GM19043 (cell line): ENCODE measurements at regions not wholly inside any gene's neighbourhood (a gene's known extent, or its start where the extent isn't known, plus 50 kb on each side); places are given as distances from the start of the nearest gene placed in this dataset.
"Not testable (repeated sequence)": the region's sequence is repeated elsewhere in the genome, so short reads cannot be mapped to it uniquely, and the experiment has no call there.

Experiments used
- ATAC-seq: cut with Tn5 transposase; IDR thresholded peaks from one replicate; pipeline ENCODE4 v1.9.1; 2021; ENCODE audit warnings: low read depth; ENCODE audit not compliant: unreplicated experiment

DNA sequence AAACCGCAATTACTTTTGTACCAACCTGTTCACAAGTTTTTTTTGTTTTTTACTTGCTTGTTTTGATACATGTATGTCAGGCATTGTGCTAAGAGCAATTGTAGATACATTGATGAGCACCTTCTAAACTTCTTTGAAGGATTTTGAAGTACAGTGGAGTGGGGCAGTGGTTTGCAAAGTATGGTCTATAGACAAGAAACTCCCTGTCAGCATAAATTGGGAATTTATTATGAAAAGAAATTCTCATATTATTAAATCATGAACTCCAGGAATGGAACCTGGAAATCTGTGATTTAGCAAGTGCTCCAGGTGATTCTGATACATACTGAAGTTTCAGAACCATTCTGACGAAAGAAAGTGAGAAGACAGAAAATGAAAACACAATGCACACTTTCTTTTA lies 733.4 kb downstream of the C4orf33 start:
- ATAC-seq: no peak

DNA sequence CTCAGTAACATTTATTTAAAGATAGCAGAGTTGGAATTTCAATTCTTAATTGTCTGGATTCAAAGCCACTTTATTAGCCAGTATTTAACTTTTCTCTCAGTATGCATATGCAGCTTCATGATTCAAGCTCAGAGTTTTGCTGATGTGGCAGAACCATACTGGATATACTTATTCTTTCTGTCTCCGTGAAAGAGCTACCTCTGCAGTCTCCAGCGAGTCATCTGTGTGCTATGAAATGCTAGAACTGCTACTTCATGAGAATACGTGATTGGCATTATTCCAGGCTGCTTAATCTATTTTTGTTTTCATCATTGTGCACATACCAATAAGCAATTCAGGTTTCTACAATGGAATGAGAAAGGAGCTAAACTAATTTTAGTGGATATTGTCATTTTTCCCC lies 743.7 kb downstream of the C4orf33 start:
- no peak for ATAC-seq

DNA sequence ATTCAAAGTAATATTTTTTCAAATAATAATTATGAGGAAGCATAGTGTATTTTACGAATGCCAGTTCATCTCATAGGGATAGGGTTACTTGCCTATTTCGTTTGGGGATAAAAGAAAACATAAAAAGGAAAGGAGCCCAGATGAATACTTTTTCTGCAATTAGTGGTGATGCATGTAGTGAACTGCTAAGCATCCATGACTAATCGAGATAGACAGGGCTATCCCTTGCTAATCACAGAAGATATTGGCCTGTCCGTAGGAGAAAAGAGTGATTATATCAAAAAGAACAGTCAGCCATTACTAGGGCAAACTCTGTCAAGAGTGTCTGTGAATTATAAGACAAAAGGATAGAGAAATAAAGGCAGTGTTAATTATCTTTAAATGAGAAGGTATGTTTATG lies 746.1 kb downstream of the C4orf33 start:
- ATAC-seq: no peak

DNA sequence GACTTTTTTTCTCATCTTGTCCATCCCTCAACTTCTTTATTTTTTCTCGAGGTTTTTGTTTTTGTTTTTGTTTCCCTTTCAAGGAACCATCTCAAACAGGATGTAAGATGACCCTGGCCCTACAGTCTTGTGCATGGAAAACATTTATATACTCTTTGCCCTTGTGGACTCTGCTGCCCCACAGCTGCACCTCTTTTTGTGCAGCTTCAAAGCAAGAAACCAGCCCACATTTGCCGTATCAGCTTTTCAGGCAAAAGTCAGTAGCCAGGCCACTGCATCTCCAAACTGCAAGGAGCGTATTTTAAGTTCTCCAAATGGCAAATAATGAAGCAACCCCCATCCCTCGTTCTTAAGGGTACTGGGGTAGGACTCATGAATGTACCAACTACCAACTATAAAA lies 756.5 kb downstream of the C4orf33 start:
- ATAC-seq: no peak

DNA sequence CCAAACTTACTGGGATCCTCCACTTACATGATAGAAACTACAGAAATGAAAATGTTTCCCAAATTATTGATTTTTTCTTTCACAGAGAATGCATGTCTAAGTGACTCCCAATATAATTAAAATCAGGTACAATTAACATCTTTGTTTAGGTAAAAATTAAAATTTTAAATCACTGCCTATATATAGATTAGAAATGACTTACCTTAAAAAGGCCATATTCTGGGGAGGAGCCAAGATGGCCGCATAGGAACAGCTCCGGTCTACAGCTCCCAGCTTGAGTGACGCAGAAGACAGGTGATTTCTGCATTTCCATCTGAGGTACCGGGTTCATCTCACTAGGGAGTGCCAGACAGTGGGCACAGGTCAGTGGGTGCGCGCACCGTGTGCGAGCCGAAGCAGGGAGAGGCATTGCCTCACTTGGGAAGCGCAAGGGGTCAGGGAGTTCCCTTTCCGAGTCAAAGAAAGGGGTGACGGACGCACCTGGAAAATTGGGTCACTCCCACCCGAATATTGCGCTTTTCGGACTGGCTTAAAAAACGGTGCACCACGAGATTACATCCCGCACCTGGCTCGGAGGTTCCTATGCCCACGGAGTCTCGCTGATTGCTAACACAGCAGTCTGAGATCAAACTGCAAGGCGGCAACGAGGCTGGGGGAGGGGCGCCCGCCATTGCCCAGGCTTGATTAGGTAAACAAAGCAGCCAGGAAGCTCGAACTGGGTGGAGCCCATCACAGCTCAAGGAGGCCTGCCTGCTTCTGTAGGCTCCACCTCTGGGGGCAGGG lies 757.9 kb downstream of the C4orf33 start:
- not testable (repeated sequence) for ATAC-seq

DNA sequence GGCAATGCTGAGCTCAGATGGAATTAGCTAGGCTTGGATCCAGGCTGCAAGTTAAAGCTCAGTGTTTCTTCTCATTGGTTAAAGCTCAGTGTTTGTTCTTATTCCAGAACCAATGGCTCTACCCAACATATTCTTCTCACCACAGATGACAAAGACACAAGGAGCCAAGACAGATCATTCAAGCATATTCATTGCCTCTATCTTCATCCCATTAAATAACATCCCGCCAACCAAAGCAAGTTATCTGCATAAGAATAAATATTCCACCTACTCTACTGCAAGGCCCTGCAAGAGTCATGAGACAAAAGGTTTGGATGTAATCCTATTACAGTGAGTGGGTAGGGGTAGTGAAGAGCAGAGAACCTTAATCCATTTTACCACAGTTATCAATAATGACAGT lies 766.5 kb downstream of the C4orf33 start:
- no peak for ATAC-seq

DNA sequence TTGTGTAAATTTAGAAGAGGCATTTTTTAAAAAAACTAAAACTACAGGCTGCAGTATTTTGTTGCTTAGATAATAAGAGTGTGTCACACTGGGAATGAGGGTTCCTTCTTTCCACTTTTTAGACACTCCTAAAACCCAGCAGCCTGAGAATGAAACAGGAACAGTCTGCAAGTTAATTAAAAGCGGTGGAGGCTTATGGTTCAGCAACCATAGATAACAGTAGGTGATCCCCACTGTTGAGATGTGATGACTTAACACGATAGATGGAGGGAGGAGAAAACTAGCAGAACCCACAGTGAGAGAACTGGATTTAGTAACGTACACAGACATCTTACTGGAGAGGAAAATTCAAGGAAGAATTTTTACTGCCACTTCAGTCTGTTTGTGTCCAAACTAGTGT lies 767.3 kb downstream of the C4orf33 start:
- no peak for ATAC-seq

DNA sequence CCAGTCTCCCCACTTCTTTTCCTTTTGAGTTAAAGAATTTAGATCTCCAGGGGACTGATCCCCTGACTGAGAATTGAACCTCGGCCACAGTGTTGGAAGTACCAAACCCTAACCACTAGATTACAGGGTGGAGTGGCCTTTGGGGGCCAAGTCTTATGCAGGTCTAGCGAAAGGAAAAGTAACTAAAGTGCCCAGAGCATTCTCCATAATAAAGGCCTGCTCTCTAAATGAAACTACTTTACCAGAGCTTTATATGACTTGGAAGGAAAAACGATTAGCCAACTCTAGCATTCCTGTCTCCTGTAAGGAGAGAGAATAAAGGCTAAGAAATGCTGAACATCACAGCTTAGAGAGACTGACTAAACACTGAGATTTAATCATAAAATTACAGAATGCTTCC lies 788.0 kb downstream of the C4orf33 start:
- no peak for ATAC-seq

DNA sequence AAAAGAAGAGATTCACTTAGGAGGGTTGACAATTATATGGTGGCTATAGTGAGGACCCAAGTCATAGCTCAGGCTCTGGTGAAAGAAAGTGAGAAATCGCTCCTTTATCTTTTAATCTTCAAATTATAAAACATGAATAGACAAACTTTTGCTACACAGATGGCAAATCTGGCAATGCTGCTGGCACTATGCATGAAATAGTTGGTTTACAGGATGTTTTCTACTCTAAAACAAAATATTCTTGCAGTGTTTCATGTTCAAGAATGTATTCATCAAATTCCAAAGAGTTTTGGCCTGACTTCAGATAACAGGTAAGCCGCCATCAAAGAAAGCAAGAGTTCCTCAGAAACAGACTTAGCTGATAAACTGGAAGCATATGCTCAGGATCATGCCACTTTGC lies 801.2 kb downstream of the C4orf33 start:
- no peak for ATAC-seq

DNA sequence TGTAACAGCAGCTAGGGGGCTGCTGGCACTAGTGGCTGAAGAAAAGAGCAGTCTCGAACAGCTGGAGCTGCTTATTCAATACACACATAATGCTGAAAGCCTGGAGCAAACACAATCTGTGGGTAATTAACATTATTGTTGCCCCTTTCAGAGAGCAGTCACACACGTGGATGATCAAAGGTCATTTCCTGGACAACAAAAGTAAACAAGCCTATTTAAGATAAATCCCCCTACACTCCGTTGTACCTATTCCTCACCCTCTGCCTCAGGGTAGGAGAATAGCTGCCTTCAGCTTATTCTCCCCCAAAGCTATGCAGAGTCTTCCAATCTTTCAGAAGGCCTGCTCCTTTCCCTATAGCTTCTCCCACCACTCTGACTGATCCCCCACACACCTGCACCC lies 803.9 kb downstream of the C4orf33 start:
- no peak for ATAC-seq

DNA sequence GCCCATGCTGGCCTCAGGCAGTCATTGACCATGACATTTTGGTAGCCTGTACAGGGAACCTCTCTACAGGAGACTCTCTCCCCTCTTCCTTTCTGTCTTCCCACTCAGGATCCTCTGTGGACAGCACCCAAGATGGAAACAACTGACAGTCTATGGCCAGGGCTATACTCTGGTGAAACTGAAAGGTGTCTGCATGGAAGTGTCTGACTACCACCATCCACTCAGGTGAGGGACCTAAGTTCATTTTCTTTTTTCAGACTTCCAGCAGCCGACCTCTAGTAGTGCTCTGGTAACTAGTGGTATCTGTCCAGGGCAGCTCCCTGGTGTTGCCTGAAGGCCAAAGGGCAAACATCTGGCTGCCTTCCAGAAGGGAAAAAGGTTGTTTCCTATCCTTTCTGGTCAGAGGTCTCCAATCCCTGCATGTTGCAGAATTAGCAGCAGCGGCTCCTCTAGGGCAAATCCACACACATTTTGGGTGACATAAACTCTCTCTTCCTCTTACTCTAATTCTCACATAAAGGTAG lies 804.5 kb downstream of the C4orf33 start:
- no peak for ATAC-seq

DNA sequence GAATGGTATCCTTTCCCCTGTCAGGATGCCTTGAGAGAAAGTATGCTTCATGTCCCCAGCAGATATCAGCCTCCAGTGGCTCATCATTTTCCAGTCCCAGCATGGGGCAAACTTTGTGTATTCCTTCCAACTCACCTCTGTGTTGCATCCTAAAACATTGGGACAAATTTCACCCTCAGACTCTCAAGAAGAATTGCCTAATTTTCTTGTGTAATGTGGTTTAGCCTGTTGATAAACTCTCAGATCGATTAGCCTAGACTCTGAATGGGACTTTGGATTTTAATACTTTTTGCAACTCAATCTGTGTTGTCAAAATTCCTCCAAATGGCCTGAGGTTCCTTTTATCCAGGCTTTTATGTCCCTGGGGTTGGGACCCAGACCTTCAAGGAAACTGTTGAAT lies 805.3 kb downstream of the C4orf33 start:
- ATAC-seq: no peak

DNA sequence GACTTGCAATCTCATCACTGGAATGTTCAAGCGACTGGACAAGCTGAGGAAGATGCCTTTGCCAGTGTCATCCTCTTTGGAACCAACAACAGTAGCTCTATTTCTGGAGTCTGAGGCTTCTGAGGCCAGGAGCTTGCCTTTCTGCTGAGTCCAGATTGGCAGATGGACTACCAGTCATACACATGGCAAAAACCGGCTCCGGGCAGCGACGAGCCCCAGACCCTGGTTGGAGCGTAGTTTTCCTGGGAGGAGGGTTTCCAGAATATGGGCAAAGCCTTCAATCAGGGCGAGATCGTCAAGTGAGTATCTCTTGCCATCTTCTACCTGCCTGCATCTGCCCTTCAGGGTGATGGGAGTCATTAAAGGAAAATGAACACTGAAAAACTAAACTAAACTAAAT lies 807.9 kb downstream of the C4orf33 start:
- ATAC-seq: no peak

DNA sequence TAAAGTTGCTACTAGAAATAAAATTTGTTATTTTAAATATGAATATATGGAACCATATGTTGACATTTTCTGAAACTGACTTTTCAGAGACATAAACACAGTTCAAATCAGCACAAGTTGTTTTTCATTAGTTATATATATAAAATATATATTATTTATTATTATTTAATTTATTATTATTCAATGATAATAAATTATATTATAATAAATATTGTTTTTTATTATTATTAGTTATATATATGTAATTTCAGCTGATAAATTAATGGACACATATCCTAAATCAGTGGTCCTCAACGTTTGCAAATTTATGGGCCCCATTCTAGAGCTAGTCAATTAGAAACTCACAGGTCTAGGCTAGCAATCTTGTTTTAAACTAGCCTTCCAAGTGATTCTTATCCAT lies 809.3 kb downstream of the C4orf33 start:
- ATAC-seq: no peak

DNA sequence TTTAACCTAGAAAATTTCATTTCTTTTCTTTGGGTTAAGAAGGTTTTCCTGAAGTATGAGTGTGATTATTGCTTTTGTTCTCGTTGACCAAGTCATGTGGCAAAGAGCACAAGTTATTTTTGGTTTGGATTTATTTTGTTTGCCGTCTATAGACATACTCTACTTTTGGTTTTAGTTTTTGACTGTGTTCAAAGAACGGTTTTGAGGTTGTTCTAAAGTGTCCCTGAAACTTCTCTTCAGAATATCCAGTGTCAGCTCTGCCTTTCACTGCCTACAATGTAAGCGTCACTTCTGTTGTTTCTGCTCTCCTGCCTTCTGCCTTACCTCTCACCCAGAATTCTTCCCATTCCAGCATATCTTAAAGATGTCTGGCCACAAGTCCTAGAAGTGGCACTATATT lies 812.2 kb downstream of the C4orf33 start:
- no peak for ATAC-seq

DNA sequence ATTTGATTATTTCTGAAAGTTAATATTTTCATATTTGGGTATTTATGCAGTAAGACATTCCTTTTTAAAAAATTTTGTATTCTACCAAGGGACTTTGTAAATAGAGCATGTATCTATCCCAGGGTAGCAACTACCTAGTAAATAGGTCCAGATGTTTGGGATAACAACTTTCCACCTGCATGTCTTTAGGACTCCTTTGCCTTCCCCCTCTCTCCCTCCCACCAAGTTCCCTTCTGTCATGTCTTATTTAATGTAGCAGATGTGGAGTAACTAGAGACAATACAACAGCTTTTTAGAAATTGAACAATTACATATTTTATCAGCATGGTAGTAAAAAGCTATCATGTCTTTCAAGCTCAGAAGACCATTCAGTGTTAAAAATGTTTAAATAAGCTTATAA lies 821.0 kb downstream of the C4orf33 start:
- no peak for ATAC-seq

DNA sequence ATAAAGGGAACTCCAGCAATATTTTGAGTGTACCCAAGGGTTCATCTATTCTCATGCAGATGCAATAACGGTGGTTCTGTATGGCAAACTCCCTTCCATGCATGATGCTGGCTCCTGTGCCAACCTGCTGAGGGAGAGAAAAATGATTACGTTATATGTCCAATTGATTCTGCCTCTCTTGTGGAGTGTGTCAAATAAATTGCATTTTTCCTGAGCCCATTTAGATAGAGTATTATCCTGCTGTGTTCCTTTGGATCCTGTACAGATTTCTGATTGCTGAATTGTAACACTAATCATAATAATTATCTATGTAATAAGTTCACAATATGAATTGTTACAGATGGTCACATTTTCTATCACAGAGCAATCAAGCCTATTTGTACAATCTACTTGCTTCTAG lies 821.7 kb downstream of the C4orf33 start:
- ATAC-seq: no peak

DNA sequence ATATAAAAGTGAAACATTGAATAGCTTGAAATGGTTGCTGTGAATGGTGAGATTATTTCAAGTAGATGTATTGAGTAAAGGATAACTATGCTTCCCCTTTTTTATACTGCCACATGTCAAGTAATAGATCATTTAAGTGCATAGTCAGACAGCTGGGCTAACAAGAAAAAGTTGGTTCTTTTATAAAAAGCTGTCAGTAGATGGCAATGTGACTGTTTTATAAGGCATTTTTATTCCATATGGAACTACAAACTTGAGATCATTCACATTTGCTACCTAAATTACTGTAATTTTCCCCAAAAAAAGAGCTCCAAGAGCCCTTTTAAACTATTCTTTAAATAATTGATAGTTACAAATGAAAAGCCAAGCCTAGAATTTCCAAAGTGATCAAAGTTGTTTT lies 831.0 kb downstream of the C4orf33 start:
- no peak for ATAC-seq

DNA sequence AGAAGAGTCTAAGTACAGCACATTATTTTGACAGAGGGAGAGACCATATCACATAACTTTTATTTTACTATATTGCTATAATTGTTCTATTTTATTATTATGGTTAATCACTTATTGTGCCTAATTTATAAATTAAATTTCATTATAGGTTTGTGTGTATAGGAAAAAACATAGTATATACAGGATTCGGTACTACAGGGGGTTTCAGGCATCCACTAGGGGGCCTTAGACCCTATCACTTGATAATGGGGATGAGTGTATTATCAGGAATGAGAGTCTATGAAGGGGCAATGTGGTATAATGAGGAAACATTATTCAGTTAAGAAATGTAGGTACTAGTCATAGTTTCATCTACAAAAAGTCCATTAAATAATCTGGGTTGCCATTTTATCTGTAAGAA lies 833.1 kb downstream of the C4orf33 start:
- no peak for ATAC-seq

DNA sequence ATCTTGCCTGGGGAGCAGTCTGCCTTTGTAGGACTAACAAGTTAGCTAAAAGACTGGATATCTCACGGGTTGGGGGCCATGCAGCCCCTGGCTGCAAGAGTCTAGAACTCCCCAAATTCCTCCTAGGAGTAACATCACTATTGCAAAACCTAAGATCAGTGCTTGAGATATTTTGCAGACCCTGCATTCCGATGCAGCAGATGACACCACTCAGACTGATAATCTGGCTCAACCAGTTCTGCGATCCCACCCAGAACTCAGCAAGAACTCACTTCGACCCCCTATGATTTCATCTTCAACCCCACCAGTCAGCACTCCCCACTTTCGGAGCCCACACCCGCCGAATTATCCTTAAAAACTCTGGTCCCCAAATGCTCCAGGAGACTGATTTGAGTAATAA lies 834.0 kb downstream of the C4orf33 start:
- ATAC-seq: no peak

DNA sequence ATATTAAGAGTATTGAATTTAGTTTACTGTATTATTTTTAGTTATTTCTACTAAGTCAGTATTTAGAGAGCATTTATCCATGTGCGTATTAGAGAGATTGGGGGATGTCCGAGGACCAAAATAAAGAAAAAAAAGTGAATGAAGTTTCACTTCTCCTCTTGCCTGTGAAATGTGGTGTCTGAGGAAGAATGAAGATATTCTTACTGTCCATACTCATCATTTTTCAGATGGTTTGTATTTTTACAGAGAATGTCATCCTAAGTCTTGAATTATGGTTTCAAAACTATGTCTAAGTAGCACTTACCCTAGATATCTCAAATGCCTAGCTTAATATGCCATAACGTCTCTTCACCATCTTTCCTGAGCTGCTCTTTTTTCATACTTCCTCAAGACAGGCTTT lies 854.3 kb downstream of the C4orf33 start:
- ATAC-seq: no peak

DNA sequence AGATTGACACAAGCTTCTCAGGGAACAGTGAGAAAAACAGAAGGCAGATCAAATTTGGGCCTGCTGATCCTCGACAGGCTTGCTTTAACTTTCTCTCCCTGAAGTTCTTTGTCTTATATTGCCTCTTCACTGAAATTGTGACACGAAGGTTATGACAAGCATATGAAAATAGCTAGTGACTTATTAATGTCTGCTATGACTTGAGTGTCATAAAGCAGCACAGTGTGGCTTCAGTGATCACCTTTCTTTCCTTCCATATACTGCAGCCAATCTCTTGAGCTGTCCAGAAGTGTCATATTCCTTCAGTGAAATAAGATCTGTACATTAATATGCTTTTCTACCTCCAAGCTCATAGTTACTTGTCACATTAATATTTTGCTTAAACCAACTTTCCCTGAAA lies 870.2 kb downstream of the C4orf33 start:
- ATAC-seq: no peak

DNA sequence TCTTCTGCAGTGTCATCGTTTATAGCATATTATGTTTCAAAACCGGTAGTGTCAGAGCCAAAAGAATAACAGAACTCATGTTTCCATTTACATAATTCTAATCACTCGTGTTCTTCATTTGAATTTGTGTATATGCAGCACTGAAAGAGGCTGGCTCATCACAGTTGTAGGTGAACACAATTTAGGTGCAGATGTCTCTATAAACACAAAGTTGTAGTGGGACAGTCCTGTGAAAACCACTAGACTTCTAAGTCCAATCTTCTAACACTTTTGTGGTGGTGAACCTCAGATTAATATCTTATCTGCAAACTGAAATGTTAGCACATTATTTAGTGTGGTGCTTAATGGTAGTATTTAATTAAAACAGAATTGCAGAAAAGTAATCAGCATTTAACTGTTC lies 872.4 kb downstream of the C4orf33 start:
- ATAC-seq: no peak
